ENCODE measurements at regions not wholly inside any gene's neighbourhood (a gene's known extent, or its start where the extent isn't known, plus 50 kb on each side); places are given as distances from the start of the nearest gene placed in this dataset.

DNA sequence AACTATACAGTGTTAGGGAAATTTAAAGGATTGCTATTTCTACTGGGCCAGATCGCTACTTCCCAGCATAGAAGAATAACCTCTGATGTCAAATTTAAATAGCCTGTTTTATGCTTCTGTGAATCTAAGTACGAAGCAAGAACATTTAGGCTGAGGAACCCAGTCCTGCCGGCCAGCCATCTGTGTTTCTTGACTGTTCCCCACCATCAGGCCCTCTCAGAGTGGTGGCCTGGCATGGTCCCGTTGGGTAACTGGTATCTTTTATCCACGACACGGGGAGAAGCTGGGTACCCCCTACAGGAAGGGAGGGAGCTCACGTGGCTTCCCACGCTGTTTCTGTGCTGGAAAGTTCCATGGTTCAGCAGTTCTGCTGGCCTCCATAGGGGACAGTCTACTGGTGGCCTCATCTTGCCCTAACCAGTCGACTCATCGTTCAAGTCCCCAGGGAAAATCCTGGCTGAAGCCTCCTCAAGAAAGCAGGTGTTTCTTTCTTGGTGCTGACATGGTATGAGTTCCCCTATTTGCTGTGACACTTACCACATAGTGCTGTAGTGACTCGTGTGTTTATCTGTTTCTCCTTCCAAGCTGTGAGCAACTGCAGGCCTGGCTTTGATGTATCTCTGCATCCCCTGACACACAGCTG, 201.7 kb upstream of the NLRP1 start:
- DNase-seq (ENCODE audit: low read depth, low spot score) = no peak

DNA sequence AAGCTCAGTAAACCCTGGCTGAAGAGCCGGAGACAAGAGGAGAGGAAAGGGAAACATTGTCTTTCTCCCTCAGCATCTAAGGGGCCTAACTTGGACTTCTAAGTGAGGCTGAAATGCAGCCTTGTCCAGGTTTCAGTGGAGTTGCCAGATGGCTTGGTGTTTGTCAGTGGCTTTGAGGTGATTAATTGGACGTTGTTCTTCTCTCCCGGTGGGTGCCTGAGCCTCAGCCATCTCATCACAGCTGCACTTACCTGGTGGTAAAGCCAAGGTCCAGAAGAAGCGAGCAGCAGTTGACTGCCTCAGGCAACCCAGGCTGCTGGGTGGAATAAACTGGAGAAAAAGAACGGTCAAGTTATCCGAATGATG, 202.2 kb upstream of the NLRP1 start:
- no peak for DNase-seq (ENCODE audit: low read depth, low spot score)

DNA sequence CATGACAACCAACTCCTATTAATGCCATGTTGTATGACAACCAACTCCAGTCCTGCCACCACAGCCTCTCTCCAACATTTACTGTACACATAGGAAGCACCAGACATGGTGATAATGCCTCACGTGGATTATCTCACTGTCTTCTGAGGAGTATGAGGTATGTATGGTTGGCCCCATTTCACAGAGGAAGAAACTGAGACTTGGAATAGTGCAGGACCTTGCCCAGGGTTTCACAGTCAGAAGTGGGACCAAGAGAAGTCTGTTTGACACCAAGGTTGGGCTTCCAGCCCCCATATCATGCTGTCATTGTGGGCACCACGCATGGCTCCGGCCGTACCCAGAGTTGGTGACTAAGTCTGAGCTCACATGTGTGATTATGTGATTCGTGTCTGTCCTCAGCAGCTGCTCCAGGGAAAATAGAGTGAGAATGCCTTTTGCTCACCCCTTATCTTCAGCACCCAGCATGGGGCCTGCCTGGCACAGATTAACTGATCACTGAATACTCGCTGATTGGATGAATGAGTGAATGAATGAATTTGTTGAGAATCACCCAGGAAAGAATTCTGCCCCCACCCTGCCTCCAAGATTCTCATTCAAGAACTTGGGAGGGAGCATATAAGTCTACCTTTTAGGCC, 204.1 kb upstream of the NLRP1 start:
- no peak for DNase-seq (ENCODE audit: low read depth, low spot score)

DNA sequence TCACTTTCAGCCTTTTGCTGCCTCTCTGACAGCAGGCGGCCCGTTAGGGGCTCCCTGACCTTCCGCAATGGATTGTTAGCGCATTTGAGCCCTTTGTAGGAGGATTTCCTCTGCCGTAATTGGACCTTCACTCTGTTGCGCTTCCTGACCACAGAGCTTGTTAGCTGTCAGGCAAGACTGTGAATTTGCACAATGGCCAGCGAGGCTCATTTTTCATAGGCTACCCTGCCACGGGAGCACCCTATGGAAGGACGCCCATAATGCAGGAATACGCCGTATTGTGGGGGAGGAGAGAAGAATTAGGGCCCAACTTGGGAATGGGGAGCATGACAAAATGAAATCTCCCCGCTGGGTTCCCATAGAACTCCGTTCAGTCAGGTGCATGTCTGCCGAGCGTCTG, 205.2 kb upstream of the NLRP1 start:
- DNase-seq (ENCODE audit: low read depth, low spot score) = no peak

DNA sequence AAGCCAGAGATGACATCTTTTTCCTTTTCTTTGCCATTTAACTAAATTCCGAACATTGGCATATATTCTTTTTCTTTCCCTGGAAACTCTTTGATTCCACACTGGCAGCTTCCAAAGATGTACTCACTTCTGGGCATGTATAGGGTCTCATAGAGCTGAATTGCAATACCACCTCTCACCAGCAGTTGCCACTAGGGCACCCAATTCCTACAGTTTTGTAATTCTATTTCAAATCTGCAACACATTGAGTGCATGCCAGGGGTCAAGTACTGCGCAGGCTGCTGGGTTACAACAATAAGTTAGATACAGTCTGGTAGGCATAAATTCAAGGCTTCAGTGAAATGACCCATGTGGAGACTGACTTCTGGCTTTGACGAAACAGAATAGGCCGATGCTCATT, 208.8 kb upstream of the NLRP1 start:
- DNase-seq (ENCODE audit: low read depth, low spot score) = no peak

DNA sequence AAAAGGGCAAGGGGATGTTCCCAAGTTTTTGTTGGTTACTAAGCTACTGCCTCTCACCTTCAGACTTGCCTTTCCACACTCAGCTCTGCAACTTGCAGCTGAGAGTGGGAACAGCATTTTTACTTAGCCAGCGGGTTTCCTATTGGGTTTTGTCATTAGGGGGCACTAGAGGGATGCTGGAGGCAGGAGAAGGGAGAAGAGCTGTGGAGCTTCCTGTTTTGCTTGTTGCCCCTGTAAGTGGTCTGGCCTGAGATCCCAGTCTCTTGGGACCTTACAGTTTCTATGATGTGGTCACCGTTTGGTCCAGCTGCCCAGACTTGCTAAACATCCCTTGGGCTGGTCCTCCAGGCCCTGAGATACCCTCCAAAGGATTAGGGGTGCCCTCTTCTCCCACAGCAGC, 209.6 kb upstream of the NLRP1 start:
- DNase-seq (ENCODE audit: low read depth, low spot score) = no peak

DNA sequence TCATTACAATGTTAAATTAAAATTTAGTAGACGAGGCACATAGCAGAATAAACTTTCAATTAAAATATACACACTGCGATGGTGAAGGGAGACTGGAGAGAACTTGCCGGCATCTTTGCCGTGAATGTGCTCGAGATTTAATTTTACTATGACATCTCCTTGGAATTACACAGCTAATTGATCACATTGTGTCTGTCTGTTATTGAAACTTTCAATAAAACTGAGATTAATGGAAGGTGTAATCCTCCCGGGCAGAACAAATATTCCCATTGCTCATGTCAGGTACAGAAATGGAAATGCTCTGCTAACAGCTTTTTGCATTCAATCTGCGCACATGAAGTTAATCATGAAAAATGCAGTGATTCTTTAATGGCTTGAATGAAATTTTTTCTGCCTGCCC, 210.1 kb upstream of the NLRP1 start:
- no peak for DNase-seq (ENCODE audit: low read depth, low spot score)

DNA sequence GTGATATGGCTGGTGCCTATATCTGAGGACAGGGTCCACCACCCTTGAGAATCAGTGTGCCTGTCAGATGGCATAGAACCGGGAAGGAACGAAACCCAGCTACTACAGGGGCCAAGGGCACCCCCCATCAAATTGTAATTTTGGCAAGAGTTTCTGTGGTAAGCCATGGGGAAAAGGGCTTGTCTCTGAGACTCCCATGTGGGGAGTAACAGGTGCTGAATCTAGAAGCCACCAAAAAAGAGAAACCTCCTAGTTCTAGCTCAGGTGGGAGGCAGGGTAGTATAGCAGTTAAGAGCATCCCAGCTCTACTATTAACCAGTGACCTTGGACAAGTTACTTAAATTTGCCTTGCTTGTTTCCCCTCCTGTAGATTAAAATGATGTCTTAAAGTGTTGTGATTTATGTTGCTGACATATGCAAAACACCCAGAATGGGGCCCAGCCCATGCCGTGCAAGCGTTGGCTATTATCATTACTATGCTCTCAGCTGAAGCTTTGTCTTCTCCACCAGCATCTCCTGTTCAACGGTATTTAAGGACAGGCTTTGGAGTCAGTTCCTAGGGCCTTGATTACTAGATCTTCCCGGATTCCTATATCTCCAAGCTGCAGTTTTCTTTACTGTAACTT, 210.7 kb upstream of the NLRP1 start:
- DNase-seq (ENCODE audit: low read depth, low spot score) = no peak

DNA sequence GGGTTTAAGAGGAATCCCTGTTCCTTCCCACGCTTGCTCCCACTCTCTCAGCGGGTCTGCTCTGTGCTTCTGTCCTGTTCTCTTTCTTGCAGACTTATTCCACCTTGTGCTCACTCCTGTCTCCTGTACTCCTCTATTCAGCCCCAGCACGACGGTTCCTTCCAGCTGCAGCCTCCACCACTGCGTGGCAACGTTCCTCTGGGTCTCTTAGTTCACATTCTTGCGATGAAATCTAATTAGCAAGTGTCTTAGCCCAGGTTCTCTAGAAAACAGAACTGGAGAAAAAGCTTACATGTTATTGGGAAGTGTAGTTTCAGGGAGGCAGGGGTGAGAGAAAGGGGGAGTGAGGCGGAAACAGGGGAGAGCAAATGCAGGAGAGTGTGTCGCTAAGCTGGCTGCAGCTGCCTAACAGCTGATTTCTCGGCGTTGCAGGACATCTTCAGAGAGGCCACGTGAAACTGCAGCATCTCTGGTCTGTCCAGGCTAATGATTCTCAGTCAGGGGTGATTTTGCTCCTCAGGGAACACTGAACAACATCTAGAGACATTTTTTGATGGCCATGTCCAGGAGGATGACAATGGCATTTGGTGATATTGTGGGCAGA, 213.2 kb upstream of the NLRP1 start:
- DNase-seq (ENCODE audit: low read depth, low spot score) = no peak

DNA sequence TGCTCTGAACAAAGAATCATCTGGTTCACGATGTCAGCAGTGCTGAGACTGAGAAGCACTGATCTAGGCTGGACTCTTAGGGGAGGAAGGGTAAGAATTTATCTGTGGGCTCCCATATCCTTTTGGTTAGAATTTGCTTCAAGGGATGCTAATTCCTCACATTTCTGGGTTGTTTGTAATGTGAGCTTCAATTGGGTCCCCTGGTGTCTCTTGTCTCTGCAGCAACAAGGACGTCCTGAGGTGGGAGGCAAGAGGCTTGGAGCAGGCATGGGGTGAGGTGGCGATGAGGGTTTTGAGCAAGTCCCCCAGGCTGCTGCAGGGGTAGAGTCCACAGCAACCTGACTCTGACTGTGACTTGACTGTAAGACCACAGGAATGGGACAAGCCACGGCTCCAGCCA, 213.8 kb upstream of the NLRP1 start:
- no peak for DNase-seq (ENCODE audit: low read depth, low spot score)

DNA sequence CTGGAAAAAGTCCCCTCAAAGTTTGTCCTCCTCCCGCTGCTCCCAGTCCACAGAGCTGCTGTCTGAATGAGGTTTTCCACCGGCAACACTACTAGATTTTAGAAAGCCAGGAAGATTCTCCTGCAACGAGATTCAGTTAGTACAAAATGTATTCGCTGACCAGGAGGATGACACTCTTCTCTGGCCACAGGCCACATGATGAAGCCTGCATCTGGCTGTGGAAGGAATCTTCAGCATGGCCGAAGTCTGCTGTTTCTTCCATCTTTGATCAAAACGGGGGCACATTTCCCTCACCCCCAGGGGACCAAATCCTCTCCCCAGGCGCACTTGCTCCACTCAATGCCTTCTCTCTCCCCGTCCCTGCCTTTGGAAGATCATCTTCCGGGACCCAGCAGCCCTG, 215.8 kb upstream of the NLRP1 start:
- no peak for DNase-seq (ENCODE audit: low read depth, low spot score)

DNA sequence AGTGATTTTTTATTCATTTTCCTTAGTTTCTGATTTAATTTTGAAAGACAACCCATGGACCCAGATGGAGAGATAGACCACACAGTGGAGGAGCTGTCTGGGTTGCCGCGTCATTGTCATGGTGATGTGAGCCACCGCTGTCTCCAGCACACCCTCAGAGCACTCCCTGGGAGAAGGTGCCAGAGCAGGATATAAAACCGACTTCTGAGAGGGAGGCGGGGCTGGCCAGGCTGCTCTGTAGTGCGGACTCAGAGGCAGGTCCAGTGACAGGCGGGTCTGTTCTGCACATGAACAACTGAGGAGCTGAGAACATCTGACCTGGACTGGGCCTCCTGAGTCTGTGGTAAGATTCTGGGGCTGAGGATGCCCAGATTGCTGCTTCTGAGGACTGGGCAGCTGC, 216.3 kb upstream of the NLRP1 start:
- no peak for DNase-seq (ENCODE audit: low read depth, low spot score)

DNA sequence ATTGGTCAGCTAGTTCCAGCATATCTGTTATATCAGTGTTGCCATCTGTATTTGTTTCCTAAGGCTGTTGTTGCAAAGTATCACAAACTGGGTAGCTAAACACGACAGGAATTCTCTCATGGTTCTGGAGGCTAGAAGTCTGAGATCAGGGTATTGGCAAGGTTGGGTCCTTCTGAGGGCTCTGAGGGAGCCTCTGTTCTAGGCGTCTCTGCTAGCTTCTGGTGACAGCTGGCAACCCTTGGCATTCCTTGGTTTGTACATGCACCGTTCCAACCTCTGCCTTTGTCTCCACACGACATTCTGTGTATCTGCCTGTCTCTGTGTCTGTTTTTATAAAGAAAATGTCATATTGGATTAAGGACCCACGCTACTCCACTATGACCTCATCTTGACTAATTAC, 219.9 kb upstream of the NLRP1 start:
- DNase-seq (ENCODE audit: low read depth, low spot score) = no peak

DNA sequence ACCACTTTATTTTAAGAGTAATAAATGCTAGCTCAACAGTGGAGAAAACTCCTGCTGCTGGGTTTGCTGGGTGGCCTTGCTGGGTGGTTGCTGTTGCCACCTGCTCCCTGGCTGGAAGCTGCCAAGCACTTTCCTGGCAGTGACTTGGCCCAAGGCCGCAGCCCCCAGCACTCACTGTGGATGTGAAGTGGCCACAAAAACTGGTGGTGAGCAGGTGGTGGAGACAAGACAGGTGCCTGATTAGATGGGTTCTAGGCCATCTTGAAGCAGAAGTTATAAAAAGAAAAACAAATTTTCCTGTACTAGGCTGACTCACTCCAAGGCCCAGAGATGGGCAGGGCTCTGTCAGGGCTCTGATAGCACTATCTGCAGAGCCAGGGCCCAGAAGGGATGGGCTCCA, 224.7 kb upstream of the NLRP1 start:
- no peak for DNase-seq (ENCODE audit: low read depth, low spot score)

DNA sequence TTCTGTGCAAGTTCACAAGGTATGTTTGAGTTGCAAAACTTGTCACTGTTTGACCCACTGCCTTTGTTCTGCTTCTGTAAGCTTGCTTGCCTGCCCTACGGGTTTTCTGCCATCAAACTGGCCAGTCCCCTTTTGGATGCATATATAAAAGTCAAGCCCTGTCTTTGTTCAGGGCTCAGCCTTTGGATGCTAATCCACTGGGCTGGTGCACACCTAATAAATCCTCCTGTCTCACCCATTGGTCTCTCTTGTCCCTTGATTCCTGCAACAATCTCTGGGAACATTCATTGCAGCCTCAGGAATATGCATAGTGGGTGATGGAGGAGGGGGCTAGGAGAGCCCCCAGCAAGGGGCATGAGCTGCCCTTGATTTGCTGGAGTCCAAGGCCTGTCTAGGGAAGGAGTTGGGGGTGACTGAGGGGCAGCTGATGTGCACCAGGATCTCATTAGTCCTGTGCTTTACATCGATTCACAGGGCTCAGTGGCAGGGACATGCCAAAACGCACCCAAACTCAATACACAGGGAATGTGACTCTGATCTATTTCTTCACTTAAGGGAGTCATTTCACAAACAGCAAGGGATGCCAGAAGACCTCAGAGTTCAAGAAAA, 225.4 kb upstream of the NLRP1 start:
- DNase-seq (ENCODE audit: low read depth, low spot score) = no peak

DNA sequence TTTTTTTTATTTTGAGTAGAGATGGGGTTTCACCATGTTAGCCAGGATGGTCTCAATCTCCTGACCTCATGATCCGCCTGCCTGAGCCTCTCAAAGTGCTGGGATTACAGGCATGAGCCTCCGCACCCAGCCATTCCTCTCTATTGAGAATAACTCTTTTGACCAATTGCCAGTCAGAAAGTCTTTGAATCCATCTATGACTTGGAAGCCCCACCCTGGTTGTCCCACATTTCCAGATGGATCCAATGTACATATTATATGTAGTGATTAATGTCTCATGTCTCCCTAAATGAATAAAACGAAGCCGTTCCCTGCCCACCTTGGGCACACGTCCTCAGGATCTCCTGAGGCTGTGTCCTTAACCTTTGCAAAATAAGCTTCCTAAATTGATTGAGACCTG, 228.3 kb upstream of the NLRP1 start:
- DNase-seq (ENCODE audit: low read depth, low spot score) = no peak

DNA sequence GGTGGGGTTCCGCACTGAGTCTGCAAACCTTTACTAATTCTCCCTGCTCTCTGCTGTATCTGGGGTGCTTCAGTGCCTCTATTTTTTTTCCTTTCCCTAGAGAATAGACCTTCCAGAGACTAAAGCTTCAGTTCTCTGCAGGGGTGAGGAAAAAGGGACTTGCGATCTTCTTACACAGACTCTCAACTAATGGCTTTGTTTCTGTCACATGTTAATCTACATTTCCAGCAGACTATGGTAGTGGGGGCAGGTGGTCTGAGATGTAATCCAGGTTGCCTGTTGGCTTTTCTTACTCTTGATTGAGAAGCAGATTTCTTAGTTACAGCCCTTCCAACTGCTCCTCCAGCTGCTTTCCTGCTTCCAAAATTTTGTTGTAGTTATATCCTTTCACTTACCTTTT, 229.0 kb upstream of the NLRP1 start:
- DNase-seq (ENCODE audit: low read depth, low spot score) = no peak

DNA sequence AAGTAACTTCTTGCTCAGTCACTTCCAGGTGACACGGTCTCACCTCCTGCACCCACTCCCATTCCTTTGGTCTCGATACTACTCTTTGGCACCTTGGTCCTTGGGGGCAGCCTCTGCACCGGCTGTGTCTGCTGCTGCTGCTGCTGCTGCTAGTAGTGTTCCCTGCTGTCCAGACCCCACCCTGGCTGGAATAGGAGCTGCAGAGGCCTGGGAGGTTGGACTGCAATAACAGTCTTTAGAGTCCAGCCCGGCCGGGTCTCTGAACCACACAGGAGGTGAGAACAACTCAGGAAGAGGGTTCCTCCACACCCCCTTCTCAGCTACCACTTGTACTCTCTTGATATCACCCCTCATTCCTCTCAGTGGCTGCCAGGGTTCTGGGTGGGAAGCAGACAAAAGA, 231.1 kb upstream of the NLRP1 start:
- DNase-seq (ENCODE audit: low read depth, low spot score) = no peak

DNA sequence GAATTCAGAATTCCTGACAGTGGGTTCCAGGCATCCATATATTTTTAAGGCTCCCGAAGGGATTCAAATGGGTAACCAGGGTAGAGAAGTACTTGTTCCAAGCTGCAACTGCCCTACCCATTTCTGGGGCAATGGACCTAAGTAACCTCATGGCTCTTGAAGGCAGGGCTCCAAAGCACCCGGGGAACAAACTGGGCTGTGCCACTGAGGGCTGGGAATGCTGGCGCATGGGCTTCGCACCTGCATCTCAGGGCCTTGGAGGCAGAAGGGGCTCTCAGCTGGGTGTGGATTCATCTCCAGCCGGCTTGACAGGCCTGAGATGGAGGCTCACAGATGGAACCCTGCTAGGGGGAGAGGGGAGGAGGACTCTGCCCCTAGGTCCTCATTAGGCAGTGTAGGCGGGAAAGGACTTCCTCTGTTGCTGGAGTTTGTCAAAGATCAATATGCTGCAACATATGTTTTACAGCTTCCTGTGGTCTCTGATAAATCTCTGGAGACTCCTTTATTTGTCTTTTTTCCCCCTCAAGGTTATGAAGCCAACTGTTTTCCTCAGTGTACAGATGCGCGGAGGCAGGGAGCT, 232.3 kb upstream of the NLRP1 start:
- DNase-seq (ENCODE audit: low read depth, low spot score) = no peak

DNA sequence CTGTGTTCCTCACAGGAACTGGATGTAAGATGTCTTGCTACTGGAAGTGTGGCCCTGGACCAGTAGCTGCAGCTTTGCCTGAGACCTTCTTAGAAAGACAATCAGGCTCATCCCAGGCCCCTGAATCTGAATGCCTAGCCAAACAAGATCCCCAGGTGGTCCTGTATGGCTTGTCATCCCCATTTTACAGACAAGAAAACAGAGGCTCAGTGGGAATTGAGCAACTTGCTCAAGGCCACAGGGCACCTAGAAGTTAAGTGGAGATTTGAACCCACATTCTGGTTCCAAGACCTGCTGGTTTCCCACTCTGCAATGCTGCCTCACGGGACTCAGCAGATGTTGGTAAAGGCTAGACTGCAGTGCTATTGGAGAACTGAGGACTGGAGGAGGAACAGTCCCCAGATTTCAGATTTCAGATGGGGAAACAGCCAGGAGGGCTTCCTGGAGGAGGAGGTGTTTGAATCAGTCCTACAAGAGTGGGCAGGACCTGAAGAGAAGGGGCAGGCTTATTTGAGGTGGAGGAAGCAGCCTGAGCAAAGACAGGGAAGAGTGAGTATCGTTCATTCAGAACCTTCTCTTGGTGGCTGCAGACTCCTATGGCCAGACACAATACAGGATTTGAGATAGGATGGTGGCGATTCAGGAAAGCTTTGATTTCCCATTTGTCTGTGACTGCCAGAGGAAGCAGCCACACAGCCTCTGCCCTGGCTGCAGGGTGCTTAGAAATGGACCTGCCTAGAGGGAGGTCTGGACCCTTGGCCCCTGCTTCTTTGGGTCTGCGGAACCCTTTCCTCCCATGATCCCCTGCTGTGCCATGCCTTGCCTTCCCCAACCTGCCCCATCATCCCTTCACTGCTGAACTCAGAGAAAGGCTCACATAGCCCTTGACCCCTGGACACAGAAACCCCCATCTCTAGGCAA, 233.4 kb upstream of the NLRP1 start:
- no peak for DNase-seq (ENCODE audit: low read depth, low spot score)

DNA sequence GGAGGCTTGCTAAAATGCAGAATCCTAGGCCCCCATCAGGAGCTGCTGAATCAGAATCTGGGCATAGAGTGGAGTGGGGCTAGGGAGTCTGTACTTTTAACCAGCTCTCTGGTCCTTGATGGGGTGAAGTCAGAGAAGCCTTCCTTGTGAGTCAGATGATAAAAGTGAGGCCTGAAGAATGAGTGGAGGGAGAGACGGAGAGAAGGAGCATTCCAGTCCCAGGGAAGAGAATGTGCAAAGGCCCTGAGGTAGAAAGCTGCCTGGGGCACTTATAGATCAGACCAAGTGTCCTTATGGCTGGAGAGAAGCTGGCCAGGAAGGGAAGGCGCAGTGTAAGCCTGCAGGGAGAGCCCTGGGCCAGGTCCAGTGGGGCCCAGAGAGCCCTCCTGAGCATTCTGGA, 235.1 kb upstream of the NLRP1 start:
- DNase-seq (ENCODE audit: low read depth, low spot score) = no peak
